IMR-90 (cell line): ENCODE measurements at regions not wholly inside any gene's neighbourhood (a gene's known extent, or its start where the extent isn't known, plus 50 kb on each side); places are given as distances from the start of the nearest gene placed in this dataset.

Source experiments
- ATAC-seq: fragments of 200-7000 bp; cut with Tn5 transposase; 2 replicates; pipeline ENCODE4 v1.9.1; 2020; ENCODE audit warnings: low read depth, mild to moderate bottlenecking, moderate library complexity
- BruUV-seq: library from RNA; stranded (reverse); fragments of 400-500 nt; replicated peaks from 2 replicates; lab custom pipeline; 2021; lab: Mats Ljungman, UMichigan
- CTCF ChIA-PET: fragments of 300-600 bp; formaldehyde crosslinking; extraction: SDS; loops from one replicate; lab custom pipeline; 2021; ENCODE audit warnings: antibody characterized with exemption; lab: Yijun Ruan, JAX
- POLR2A ChIA-PET: fragments of 300-600 bp; sonication (Branson Sonifier 250); formaldehyde crosslinking; loops from one replicate; lab custom pipeline; 2022; ENCODE audit warnings: antibody characterized with exemption; ENCODE audit not compliant: unreplicated experiment; lab: Charles Lee
- DNase-seq: peaks from one replicate; pipeline ENCODE4 v3.0.0; 2013
- H2AFZ ChIP-seq: replicated peaks from 2 replicates; pipeline ENCODE3; 2013; ENCODE audit warnings: low read length, mild to moderate bottlenecking; ENCODE audit not compliant: poor library complexity
- H2AK5ac ChIP-seq: 2 replicates; pipeline ENCODE4 v1.6.1; 2013; ENCODE audit warnings: low read depth, low read length, inconsistent platforms
- H2AK9ac ChIP-seq: replicated peaks from 2 replicates; pipeline ENCODE3; 2013; ENCODE audit warnings: mild to moderate bottlenecking, low read depth, low read length, moderate library complexity; ENCODE audit not compliant: poor library complexity
- H2BK120ac ChIP-seq: 2 replicates; pipeline ENCODE4 v1.6.1; 2013; ENCODE audit warnings: low read depth, low read length, inconsistent platforms
- H2BK15ac ChIP-seq: 3 replicates; pipeline ENCODE4 v1.6.1; 2013; ENCODE audit warnings: low read depth, low read length, inconsistent platforms
- H2BK20ac ChIP-seq: 2 replicates; pipeline ENCODE4 v1.6.1; 2013; ENCODE audit warnings: low read depth, mild to moderate bottlenecking, inconsistent platforms, low read length, moderate library complexity
- H2BK5ac ChIP-seq: 2 replicates; pipeline ENCODE4 v1.6.1; 2013; ENCODE audit warnings: mild to moderate bottlenecking, low read depth, low read length, inconsistent platforms; ENCODE audit not compliant: poor library complexity, severe bottlenecking
- H3K14ac ChIP-seq: replicated peaks from 2 replicates; pipeline ENCODE4 v1.6.1; 2013; ENCODE audit warnings: low read depth, low read length, inconsistent platforms
- H3K18ac ChIP-seq: 2 replicates; pipeline ENCODE4 v1.6.1; 2013; ENCODE audit warnings: low read depth, low read length, control low read depth
- H3K23ac ChIP-seq: 2 replicates; pipeline ENCODE4 v1.6.1; 2013; ENCODE audit warnings: low read depth, low read length, inconsistent platforms
- H3K27ac ChIP-seq: 2 replicates; pipeline ENCODE4 v1.5.1; 2013; ENCODE audit warnings: mild to moderate bottlenecking, control low read depth, low read length; ENCODE audit not compliant: insufficient read depth
- H3K27me3 ChIP-seq: 2 replicates; pipeline ENCODE4 v1.6.1; 2013; ENCODE audit warnings: low read length; ENCODE audit not compliant: control insufficient read depth, insufficient read depth
- H3K36me3 ChIP-seq: 2 replicates; pipeline ENCODE4 v1.6.1; 2013; ENCODE audit warnings: low read length, mixed read lengths; ENCODE audit not compliant: control insufficient read depth, insufficient read depth
- H3K4ac ChIP-seq: 2 replicates; pipeline ENCODE4 v1.6.1; 2013; ENCODE audit warnings: low read depth, low read length, inconsistent platforms
- H3K4me1 ChIP-seq: 2 replicates; pipeline ENCODE4 v1.6.1; 2013; ENCODE audit warnings: low read length, mixed read lengths; ENCODE audit not compliant: control insufficient read depth, insufficient read depth
- H3K4me2 ChIP-seq: 2 replicates; pipeline ENCODE4 v1.6.1; 2013; ENCODE audit warnings: low read depth, mild to moderate bottlenecking, control low read depth, low read length, moderate library complexity
- H3K4me3 ChIP-seq: 2 replicates; pipeline ENCODE4 v1.5.1; 2013; ENCODE audit warnings: low read depth, mild to moderate bottlenecking, control low read depth, low read length, moderate library complexity; ENCODE audit not compliant: insufficient read depth
- H3K56ac ChIP-seq: 2 replicates; pipeline ENCODE4 v1.6.1; 2013; ENCODE audit warnings: low read length, inconsistent platforms; ENCODE audit not compliant: insufficient read depth; ENCODE audit errors: extremely low read depth
- H3K79me1 ChIP-seq, 2 experiments: 2 replicates each; pipeline ENCODE4 v1.6.1; 2013; ENCODE audit warnings: low read length in 2 of 2, inconsistent platforms in 1 of 2, low read depth in 1 of 2
- H3K9ac ChIP-seq: 2 replicates; pipeline ENCODE4 v1.6.1; 2013; ENCODE audit warnings: low read depth, low read length, control low read depth
- H3K9me1 ChIP-seq: 2 replicates; pipeline ENCODE4 v1.6.1; 2013; ENCODE audit warnings: low read length, inconsistent platforms; ENCODE audit not compliant: insufficient read depth
- H3K9me3 ChIP-seq: 2 replicates; pipeline ENCODE4 v1.6.1; 2013; ENCODE audit warnings: low read length; ENCODE audit not compliant: control insufficient read depth, insufficient read depth
- H4K20me1 ChIP-seq: 2 replicates; pipeline ENCODE4 v1.6.1; 2013; ENCODE audit warnings: low read length, inconsistent platforms; ENCODE audit not compliant: insufficient read depth
- H4K5ac ChIP-seq: 2 replicates; pipeline ENCODE4 v1.6.1; 2013; ENCODE audit warnings: mild to moderate bottlenecking, low read depth, low read length, control low read depth
- H4K8ac ChIP-seq, 2 experiments: 2 replicates each; pipeline ENCODE4 v1.6.1; 2013; ENCODE audit warnings: low read depth in 2 of 2, low read length in 2 of 2, control low read depth in 1 of 2, inconsistent platforms in 1 of 2
- H4K91ac ChIP-seq: 2 replicates; pipeline ENCODE4 v1.6.1; 2013; ENCODE audit warnings: low read depth, low read length, inconsistent platforms; ENCODE audit not compliant: insufficient read depth
- BHLHE40 ChIP-seq: fragments of 150-350 bp; IDR thresholded peaks from 2 replicates; pipeline ENCODE4 v1.6.1; 2016; ENCODE audit warnings: mild to moderate bottlenecking, low read depth, low read length
- CHD1 ChIP-seq: IDR thresholded peaks from 2 replicates; pipeline ENCODE4 v1.6.1; 2012; ENCODE audit warnings: low read depth, low read length, improper control_type of control experiment
- CTCF ChIP-seq: conservative IDR thresholded peaks from 2 replicates; pipeline ENCODE4 v1.5.1; 2012; ENCODE audit warnings: mild to moderate bottlenecking, low read depth, low read length, improper control_type of control experiment
- ELK1 ChIP-seq: fragments of 150-350 bp; IDR thresholded peaks from 2 replicates; pipeline ENCODE4 v1.6.1; 2016; ENCODE audit warnings: low read depth, mild to moderate bottlenecking, low read length, moderate library complexity, borderline replicate concordance
- MAZ ChIP-seq: IDR thresholded peaks from 2 replicates; pipeline ENCODE4 v1.6.1; 2012; ENCODE audit warnings: low read depth, mild to moderate bottlenecking, low read length, improper control_type of control experiment, moderate library complexity, borderline replicate concordance
- MXI1 ChIP-seq: IDR thresholded peaks from 2 replicates; pipeline ENCODE4 v1.6.1; 2012; ENCODE audit warnings: low read depth, mild to moderate bottlenecking, low read length, moderate library complexity, borderline replicate concordance
- POLR2A ChIP-seq: IDR thresholded peaks from 2 replicates; pipeline ENCODE4 v1.6.1; 2012; ENCODE audit warnings: mild to moderate bottlenecking, low read depth, low read length
- RCOR1 ChIP-seq: IDR thresholded peaks from 2 replicates; pipeline ENCODE4 v1.6.1; 2012; ENCODE audit warnings: mild to moderate bottlenecking, low read length, improper control_type of control experiment; ENCODE audit not compliant: insufficient replicate concordance
- WGBS, 2 experiments: methylation state at CpG; one replicate each; pipeline versions ENCODE4 v1.1.5 to v1.1.7; 2013; ENCODE audit warnings: missing lambda C conversion rate in 2 of 2; ENCODE audit not compliant: insufficient read length in 1 of 2; ENCODE audit errors: extremely low coverage in 2 of 2; 5-methylcytosine and 5-hydroxymethylcytosine counted together
- dilution Hi-C: fragments of 300-500 bp; cut with HindIII; formaldehyde crosslinking; loops from one replicate; pipeline ENCODE4 v1.14.3; 2018; ENCODE audit warnings: low sequenced_read_pairs; ENCODE audit not compliant: unreplicated experiment
- in situ Hi-C: fragments of 300-500 bp; cut with MboI; formaldehyde crosslinking; loops from 3 replicates; pipeline ENCODE4 v1.14.3; 2019; ENCODE audit warnings: low sequenced_read_pairs, inconsistent platforms, mixed read lengths
- intact Hi-C: fragments of 100-400 bp; cut with micrococcal nuclease; formaldehyde crosslinking; loops from 2 replicates; pipeline ENCODE4 v1.10.0; 2022

GRCh38 chr3:33929813-33930212 is 131.4 kb downstream of the PDCD6IP start:
- Histone ChIP-seq H3K4me3 (no peak overlapping the region), H4K20me1 (no peaks in the 10 kb centered on the region), H2BK120ac (no peak overlapping the region), H3K23ac (no peak overlapping the region), H2AFZ (no peak overlapping the region), H3K36me3 (no peaks in the 10 kb centered on the region), H4K5ac (no peak overlapping the region), H3K4me1 (no peaks in the 10 kb centered on the region), H2BK5ac (no peak overlapping the region), H3K4ac (no peak overlapping the region), H3K27ac (no peak overlapping the region), H2AK9ac (no peak overlapping the region), H3K9ac (no peak overlapping the region), H3K4me2 (no peak overlapping the region), H2BK20ac (no peak overlapping the region), H4K91ac (no peak overlapping the region), H3K56ac (no peak overlapping the region), H3K9me1 (no peaks in the 10 kb centered on the region), H2AK5ac (no peak overlapping the region), H3K79me1 (no peaks in the 10 kb centered on the region), H3K18ac (no peak overlapping the region), H3K9me3 (no peaks in the 10 kb centered on the region), H3K14ac (no peak overlapping the region), H4K8ac (no peak overlapping the region), H3K27me3 (peaks cover 8% of the 10 kb centered on the region), H2BK15ac (no peak overlapping the region)
- in situ Hi-C loops: no loop called here
- WGBS, 2 experiments: no CpG with 5 or more reads among the region's 2 CpGs
- ChIA-PET POLR2A (no interaction called here), CTCF (no interaction called here)
- ATAC-seq (no peak), DNase-seq (no peak)
- TF ChIP-seq MAZ: no peak
- no peak for TF ChIP-seq RCOR1
- no peak for TF ChIP-seq CTCF
- TF ChIP-seq POLR2A: no peak
- no peak for TF ChIP-seq ELK1
- TF ChIP-seq CHD1: no peak
- TF ChIP-seq BHLHE40: no peak
- TF ChIP-seq MXI1: no peak
- dilution Hi-C loops: no loop called here
- intact Hi-C loops: no loop called here
- no TSS peak for BruUV-seq
